GM21381 (cell line): ENCODE measurements at regions not wholly inside any gene's neighbourhood (a gene's known extent, or its start where the extent isn't known, plus 50 kb on each side); places are given as distances from the start of the nearest gene placed in this dataset.

Experiments used
- ATAC-seq: cut with Tn5 transposase; IDR thresholded peaks from one replicate; pipeline ENCODE4 v1.9.1; 2021; ENCODE audit warnings: mild to moderate bottlenecking, moderate library complexity; ENCODE audit not compliant: unreplicated experiment

DNA sequence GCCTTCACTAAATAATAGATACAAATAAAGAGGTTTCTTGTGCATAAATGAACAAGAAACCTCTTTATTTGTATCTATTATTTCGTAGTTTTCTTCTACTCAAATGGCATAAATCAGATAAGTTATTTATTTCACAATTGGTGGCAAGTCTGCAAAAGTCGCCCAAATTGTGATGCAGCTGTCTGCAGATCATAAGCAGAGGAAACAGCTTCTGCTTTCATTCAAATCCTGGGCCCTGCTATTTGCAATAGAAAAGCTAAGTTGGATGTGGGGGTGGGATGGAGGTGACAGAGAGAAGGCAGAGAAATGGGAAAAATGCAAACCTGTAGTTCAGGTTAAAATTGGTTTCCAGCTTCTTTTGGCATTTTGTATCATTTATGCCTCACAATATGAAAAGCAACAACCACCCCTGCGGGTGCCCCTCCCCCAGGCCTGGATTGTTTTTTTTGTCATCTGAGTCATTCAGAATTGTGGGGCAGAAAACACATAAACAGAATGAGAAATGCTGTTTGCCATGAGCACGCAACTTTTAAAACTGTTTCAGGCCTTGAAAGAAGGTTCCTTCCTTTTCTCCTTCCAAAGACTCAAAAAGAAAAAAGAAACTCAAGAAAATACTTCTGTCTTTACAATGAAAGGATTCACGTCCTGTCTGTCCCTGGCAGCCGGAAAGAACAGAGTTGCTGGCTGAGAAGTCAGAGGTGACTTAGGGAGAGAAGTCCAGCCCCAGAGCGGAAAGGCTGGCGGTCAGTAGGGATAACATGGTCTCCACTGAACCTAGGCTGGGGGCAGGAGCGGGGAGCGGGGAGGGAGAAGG, 132.9 kb downstream of the BAMBI start:
- no peak for ATAC-seq

DNA sequence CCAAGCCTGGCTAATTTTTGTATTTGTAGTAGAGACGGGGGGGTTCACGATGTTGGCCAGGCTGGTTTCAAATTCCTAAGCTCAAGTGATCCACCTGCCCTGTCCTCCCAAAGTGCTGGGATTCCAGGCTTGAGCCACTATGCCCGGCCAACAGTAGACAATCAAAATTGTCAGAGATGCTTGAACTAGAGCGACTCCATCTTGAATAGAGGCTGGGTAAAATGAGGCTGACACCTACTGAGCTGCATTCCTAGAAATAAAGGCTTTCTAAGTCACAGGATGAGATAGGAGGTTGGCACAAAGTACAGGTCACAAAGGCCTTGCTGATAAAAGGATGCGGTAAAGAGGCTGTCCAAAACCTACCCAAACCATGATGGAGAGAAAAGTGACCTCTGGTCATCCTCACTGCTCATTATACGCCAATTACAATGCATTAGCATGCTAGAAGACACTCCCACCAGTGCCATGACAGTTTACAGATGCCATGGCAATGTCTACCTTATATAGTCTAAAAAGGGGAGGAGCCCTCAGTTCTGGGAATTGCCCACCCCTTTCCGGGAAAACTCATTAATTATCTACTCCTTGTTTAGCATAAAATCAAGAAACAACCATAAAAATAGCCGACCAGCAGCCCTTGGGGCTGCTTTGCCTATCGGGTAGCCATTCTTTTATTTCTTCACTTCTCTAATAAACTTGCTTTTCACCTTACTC, 134.5 kb downstream of the BAMBI start:
- ATAC-seq, result no peak

DNA sequence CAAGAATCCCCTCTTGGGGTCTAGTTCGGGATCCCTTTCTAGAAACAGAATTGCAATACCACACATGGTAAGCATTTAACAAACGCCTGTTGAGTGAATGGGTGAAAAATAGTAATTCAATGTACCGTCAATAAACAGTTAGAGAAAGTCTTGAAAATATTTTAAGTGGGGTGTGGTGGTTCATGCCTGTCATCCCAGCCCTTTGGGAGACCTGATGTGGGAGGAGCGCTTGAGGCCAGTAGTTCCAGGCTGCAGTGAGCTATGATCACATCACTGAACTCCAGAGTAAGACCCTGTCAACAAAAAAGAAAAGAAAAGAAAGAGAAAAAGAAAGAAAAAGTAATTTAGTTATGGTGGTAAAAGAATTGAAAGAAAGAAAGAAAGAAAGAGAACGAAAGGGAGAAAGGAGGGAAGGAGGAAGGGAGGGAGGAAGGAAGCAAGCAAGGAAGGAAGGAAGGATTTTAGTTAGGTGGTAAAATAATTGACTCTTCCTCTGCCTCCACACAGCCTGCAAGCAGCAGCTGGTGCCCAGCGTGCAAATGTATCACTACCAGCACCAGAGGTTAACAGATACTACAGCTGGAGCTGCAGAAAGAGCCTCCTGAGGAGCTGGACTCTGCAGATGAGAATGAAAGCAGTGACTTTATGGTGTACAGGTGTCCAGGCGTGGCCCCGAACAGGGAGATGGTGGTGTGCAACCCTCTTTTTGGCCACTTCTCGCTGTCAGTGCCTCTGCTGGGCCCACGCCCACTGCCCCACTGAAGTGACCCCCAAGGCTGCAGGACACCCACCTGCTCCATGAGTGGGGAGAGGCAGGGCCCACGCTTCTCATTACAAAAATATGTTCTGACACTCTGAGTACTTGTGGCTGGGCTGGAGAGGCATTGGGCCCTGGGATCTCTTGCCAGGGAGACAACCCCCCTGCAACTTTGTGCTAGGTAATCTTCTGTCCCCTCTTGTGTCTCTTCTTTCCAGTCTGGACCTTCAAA, 135.4 kb downstream of the BAMBI start:
- ATAC-seq, result no peak

DNA sequence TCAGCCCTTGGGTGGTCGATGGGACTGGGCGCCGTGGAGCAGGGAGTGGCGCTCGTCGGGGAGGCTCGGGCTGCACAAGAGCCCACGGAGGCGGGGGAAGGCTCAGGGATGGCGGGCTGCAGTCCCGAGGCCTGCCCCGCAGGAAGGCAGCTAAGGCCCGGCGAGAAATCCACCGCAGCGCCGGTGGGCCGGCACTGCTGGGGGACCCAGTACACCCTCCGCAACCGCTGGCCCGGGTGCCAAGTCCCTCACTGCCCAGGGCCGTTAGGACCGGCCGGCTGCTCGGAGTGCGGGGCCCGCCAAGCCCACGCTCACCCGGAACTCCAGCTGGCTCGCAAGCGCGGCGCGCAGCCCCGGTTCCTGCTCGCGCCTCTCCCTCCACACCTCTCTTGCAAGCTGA, 138.4 kb downstream of the BAMBI start:
- ATAC-seq, result no peak

DNA sequence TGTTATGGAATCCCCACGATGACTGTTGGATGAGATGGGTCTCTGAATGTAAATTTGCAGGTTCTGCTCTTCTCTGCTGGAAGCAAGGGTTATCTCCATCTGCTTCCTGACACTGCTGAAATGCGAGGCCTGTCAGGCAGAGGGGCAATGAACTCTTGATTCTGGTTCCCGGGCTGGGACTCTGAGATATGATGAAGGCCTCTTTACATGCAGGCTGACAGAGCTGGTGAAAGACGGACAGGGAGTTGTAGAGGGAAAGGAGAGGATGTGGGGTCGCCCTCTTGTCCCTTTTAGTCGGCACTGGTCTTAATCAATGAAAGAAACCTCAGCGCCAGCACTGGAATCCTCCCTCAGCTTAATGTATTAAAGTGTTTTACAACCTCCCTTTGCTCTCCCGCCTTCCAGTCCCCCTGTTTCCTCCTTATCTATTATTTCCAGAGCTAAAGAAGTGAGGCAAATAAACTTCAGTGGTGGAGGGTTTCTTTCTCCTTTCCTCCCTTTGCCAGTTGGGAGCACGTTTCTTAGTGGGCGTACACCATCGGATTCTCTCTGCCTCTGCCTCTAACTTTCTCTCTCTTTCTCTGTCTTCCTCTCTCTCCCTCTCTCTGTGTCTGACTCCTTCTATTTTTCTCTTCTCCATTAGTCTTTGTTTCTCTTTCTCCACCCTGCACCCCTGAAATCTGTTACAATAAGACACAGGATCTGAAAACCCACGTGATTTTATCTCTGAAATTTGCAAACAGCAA, 145.6 kb downstream of the BAMBI start:
- no peak for ATAC-seq

DNA sequence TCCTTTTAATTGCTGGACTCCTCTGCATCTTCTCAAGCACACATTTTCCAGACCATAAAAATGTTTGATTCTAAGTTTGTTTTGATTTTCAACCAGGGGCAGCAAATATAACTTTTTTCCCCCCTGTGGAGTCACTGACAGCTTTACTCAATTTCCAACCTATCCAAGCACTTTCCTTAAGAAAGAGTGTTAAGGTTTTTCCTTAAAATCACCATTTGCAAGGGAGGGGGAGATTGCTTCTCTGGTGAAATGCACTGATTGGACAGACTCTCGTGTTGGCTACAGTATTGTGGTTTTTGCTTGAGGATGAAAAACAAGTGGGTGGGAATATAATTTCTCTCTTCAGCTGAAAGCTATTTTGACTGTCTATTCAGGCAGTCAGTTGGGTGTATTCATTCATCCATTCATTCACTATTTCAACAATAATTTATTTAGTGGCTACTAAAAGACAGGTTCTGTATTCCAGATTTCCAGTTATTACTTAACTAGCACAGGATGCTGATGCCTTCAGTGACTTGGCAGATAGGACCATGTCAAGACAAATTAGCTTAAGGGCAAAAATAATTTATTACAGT, 146.3 kb downstream of the BAMBI start:
- ATAC-seq, result no peak

DNA sequence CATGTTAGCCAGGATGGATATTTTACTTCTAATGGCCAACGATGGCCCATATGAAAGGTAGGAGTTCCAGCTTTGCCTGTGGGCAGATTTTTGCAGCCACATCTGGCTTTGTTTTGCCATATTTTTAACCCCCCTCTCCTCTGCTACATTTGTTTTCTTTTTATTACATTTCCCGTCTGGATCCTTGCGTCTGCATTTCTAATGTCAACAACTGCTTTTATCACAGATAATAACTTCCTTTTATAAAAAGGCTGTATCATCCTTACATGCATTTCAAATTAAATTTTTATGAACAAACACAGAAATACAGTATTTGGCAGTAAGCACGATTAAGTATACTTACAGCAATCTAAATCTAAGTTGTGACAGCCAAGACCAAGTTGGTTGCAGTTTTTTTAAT, 156.0 kb downstream of the BAMBI start:
- ATAC-seq, result no peak

DNA sequence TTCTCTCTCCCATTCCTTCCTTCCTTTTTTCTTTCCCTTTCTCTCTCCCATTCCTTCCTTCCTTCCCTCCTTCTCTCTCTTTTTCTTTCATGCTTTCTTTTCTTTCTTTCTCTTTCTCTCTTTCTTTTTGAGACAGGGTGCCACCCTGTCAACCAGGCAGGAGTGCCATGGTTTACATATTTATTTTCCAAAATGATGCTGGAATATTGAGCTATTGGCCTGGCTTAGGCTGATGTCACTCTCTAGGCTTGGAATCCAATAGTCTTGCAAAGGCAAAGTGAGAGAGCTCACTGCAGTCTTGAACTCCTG, 159.1 kb downstream of the BAMBI start:
- no peak for ATAC-seq

DNA sequence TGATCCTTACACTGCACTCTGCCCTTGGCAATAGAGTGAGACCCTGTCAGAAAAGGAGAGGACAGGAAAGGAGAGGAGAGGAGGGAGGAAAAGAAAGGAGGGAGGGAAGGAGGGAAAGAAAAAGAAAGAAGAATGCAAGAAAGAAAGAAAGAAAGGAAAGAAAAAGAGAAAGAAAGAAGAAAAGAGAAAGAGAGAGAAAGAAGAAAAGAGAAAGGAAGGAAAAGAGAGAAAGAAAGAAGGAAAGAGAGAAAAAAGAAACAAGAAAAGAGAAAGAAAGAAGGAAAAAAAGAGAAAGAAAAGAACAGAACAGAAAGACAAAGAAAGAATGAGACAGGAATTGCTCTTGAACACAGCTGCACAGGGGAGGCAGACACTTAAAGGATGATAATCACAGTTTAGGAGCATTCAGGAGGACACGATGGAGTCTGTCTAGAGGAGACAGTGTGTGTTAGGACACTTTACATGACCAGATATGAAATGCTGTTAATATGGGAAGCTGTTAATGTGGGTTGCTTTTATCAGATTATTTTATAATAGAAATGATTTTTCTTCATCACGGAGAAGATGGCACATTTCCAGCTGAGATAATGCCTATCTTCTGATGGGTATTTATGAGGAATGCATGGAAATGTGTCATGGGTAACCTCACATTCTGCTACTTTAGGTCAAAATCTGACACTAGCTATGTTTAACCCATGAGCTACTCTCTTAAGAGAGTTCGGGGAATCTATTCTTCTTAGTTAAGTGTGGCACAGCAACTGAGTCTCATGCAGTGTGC, 160.5 kb downstream of the BAMBI start:
- no peak for ATAC-seq

DNA sequence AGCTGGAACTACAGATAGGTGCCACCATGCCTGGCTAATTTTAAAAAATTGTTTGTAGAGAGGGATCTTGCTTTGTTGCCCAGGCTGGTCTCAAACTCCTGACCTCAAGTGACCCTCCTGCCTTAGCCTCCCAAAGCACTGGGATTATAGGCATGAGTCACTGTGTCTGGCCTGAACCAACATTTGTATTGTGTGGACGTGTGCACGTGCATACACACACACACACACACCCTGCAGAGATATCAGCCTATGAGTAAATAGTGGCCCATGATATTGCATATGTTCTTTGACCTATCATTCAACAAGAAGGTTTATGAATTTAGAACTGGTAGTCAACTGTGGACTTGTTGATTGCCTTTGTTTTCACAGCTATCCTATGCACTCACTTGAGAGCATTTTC, 161.6 kb downstream of the BAMBI start:
- ATAC-seq, result no peak

DNA sequence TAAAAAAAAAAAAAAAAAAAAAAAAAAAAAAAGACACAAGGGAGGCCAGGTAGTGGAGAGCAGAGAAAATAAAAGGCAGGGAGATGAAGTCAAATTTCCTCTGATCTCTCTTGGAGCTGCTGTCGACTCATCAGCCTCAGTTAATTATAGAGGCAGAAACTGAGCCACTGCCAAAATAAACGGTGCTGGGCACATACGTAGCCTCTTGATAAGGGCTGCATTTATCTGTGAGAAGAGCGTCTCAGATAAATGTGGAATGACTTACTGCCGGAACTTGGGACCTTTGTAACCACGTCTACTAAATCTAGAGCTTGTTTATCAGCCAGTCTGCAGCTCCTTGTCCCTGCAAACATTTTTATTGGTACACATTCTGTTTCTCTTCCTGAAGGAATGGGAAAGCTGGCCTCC, 162.3 kb downstream of the BAMBI start:
- ATAC-seq, result no peak

DNA sequence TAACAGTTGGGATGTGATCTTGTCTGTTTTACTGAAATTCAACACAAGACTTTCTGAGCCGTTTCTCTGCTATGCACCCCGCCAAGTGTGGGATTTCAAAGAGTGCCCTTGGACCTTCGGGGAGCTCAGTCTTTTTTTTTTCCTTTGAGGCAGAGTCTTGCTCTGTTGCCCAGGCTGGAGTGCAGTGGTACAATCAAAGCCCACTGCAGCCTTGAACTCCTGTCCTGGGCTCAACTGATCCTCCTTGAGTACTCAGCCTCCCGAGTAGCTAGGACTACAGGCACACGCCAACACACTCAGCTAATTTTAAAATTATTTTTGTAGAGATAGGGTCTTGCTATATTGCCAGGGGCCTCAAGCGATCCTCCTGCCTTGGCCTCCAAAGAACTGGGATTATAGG, 162.9 kb downstream of the BAMBI start:
- no peak for ATAC-seq

DNA sequence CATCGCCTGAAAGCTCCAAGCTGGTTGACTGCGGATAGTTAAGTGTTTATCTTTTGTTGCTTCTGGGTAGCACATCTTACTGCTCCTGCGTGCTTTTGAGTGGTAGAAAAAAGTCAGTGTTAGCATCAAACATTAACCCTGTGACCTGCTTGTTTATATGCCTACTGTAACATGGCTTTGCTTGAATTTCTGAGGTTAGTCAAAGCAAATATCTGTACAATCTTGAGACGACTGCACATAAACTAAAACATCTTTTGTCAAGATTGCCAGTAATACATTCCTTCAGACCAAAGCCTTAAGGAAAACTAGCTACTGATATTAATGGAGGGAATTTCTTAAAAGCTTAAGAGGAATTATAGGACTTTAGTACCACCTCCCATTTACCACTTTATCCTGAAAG, 163.7 kb downstream of the BAMBI start:
- ATAC-seq, result no peak

DNA sequence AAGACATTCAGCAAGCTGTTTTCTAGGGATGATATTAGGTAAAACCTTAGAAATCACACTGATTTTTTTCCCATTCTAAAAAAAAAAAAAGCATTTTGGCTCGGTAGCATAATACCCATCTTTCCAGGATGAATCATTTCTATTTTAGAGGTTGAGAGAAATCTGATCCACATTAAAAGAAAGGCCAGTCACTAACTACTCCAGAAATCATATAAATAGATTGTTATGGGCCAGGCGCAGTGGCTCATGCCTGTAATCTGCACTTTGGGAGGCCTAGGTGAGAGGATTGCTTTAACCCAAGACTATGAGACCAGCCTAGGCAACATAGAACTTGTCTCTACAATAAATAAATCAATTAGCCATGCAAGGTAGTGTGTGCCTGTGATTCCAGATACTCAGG, 164.3 kb downstream of the BAMBI start:
- no peak for ATAC-seq

DNA sequence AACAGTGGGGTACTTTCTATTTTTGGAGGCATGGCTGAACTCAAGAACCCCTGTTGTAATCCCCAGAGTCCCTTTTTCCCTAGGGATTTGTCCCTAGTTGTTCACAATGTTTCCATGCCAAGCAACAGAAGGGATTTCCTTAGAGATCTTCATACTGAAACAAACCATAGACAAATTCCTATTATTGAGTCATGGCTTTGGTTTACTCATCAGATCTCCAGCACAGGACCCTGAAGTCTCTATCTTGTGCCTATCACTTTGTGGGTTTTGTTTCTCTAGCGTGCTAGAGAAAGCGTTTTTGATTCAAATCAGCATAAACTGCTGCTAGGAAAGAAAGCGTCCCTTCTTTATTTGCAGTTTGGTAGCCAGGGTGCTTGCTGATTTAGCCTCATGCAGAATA, 165.0 kb downstream of the BAMBI start:
- no peak for ATAC-seq

DNA sequence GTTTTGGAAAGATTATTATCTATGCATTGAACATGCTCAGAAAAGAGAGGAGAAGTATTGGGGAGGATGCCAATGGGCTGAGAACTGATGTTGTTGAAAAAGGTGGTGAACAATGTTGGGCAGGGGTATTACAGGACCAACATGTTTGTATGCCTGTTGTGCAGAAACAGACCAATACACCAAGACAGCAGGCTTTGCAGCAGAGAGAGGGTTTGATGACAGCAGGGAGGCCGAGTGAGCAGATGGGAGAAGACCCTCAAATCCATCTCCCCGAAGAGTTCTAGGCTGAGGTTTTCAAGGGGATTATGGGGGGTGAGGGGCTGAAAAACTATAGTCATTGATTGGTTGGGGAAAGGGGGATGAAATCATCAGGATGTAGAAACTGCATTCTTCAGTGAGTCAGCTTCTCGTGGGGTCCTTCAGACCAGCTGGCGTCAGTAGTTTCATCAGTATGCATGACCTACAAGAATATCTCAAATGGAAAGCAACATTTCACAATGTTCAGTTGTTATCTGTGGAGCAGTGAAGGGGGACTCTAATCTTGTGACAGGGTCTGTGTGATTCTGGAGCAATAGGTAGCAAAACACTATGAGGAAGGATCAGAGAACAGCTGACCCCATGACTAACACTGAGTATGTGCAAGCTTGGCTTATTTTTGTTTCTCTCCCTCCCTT, 167.8 kb downstream of the BAMBI start:
- no peak for ATAC-seq

DNA sequence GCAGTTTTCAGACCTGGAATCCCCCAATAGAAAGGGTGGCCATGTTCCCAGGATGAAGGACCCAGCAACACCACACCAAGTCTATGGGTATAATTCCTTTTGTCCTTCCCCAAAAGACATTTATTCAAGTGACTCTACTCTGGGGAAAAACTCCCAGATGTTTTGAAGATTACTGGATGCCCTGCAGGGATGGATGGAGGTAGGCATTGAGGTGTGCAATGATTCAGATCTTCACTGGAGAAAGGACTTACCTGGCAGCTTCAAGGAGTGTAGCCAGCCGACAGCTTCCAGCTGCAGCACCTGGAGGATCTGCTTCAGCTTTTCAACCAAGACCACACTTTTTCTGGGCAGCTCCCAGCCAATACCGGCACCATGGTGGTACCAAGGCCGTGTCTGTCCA, 172.0 kb downstream of the BAMBI start:
- ATAC-seq, result no peak

DNA sequence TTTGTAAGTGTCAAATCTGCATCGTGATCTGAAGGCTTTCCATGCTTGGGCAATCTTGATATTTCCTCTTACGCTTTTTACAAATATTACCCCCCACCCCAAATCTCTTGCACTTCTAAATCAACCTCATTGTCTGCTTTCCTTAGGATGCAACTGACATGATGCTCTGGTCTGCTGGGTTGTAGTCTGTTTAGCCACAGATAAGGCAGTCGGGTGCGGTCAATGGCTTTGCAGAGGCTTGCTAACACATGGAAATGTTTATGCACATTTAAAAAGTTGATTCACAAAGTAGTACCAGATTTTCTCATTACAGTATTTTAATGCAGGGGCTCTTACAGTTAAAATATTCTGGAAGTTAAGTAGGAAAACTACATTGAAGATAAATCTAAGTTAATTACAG, 172.5 kb downstream of the BAMBI start:
- no peak for ATAC-seq

DNA sequence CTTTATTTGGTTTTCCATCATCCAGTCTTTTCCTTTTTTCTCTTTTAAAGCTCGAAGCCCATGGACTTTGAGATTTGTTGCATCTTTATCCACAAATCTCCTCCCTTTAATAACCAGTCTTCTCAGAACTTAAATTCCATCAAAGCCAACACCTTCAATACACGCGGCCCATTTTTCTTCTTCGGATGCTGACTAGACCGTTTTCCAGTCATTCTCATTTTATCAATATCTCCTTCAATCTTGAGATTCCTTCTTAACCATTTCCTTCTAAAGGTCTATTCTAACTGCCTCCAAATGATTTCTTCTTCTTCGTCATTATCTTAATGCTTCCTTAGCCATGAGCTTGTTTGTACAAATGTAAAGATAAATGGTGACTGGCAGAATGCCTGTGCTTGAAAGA, 173.5 kb downstream of the BAMBI start:
- ATAC-seq, result no peak
